Lung (tissue), 11 donors: ENCODE measurements at regions not wholly inside any gene's neighbourhood (a gene's known extent, or its start where the extent isn't known, plus 50 kb on each side); places are given as distances from the start of the nearest gene placed in this dataset.

Source experiments
- ATAC-seq: fragments of 200-7000 bp; cut with Tn5 transposase; one replicate; pipeline ENCODE4 v1.9.1; 2020; ENCODE audit warnings: moderate number of reproducible peaks; ENCODE audit not compliant: insufficient read depth, low FRiP score
- DNase-seq, 3 donors: peaks; one replicate each; pipeline ENCODE4 v3.0.0-alpha.2; 2013 to 2017
- H3K27ac ChIP-seq, 2 donors: one replicate each; pipeline ENCODE4 v1.5.1; 2013; ENCODE audit warnings: mild to moderate bottlenecking in 2 of 2, moderate library complexity in 2 of 2, control low read depth in 1 of 2, inconsistent platforms in 1 of 2, low read depth in 1 of 2, low read length in 1 of 2
- H3K27me3 ChIP-seq, 3 donors: one replicate each; pipeline ENCODE4 v1.5.1; 2013; ENCODE audit warnings: low read length in 2 of 3; ENCODE audit not compliant: control insufficient read depth in 3 of 3, insufficient read depth in 3 of 3
- H3K36me3 ChIP-seq, 4 donors: one replicate each; pipeline ENCODE4 v1.5.1; 2013; ENCODE audit warnings: low read length in 4 of 4, mild to moderate bottlenecking in 1 of 4, moderate library complexity in 1 of 4; ENCODE audit not compliant: control insufficient read depth in 4 of 4, insufficient read depth in 4 of 4
- H3K4me1 ChIP-seq, 5 donors: one replicate each; pipeline ENCODE4 v1.5.1; 2013; ENCODE audit warnings: low read length in 5 of 5, mild to moderate bottlenecking in 2 of 5, moderate library complexity in 1 of 5; ENCODE audit not compliant: control insufficient read depth in 5 of 5, insufficient read depth in 5 of 5
- H3K4me3 ChIP-seq: one replicate; pipeline ENCODE4 v1.5.1; 2013; ENCODE audit warnings: mild to moderate bottlenecking, control low read depth, moderate library complexity
- H3K9ac ChIP-seq, 2 donors: one replicate each; pipeline ENCODE4 v1.5.1; 2013; ENCODE audit warnings: low read length in 2 of 2, control low read depth in 1 of 2; ENCODE audit not compliant: insufficient read depth in 1 of 2
- H3K9me3 ChIP-seq, 4 donors: one replicate each; pipeline ENCODE4 v1.5.1; 2013; ENCODE audit warnings: low read length in 3 of 4, mild to moderate bottlenecking in 1 of 4, moderate library complexity in 1 of 4; ENCODE audit not compliant: control insufficient read depth in 4 of 4, insufficient read depth in 3 of 4
- WGBS, 2 donors: extraction: QIAGEN DNeasy Blood & Tissue Kit; methylation state at CpG; one replicate each; pipeline ENCODE4 v1.1.7; 2013; 5-methylcytosine and 5-hydroxymethylcytosine counted together
- TF ChIP-seq, protein P1 (sequence below): IDR thresholded peaks from 2 replicates; pipeline ENCODE4 v1.5.1; 2012; ENCODE audit warnings: mild to moderate bottlenecking; ENCODE audit errors: control extremely low read depth, extremely low read depth
- donor health status: control.
- donor health status: control.
- donor health status: Bipolar disorder and iron deficiency.
- donor health status: healthy.
- donor health status: DM: yes; HTN: yes; CAD: no.

DNA sequence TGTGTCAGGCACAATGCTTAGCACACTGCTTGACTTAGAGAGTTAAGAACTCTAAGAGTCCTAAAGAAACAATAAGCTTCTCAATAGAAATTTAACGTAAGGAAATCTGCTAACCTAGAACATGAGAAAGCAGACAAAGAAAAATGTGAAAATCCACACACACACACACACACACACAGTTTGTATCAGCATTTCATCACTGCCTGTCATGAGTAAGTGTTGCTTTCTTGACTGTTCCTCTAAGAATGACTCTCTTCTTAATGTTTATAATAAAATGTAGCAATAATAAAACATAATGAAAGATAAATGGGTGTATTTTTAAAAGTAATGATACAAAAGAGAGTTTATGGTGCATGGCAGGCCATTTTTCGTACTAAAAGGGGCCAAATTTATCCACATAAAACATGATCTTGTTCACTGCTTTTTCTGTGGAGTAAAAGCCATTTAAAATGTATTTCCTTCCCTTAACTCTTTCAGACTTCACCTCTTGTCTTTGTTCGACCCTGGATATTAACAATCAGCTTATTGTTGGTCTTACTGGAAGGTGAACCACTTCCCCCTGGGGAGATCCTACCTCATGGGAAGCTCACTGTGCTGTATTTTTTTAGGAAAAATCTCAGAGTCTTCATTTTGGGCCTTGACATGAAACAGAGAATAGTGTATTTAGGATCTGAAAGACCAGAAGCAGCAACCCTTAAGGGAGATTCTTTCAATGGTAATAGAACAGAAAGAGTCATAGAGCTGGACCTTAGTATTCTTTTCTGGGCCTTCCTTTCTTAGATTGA lies 107.3 kb upstream of the ANKRD55 start:
- Histone ChIP-seq H3K36me3 (no peaks in the 10 kb centered on the region), H3K4me1 (peaks cover 0 to 2% (median 0%) of the 10 kb centered on the region in 5 donors), H3K9me3 (peaks cover 0 to 2% (median 0%) of the 10 kb centered on the region in 4 donors), H3K9ac (no peak overlapping the region), H3K27me3 (no peaks in the 10 kb centered on the region), H3K27ac (no peak overlapping the region), H3K4me3 (no peak overlapping the region)
- TF ChIP-seq, protein P1, sequence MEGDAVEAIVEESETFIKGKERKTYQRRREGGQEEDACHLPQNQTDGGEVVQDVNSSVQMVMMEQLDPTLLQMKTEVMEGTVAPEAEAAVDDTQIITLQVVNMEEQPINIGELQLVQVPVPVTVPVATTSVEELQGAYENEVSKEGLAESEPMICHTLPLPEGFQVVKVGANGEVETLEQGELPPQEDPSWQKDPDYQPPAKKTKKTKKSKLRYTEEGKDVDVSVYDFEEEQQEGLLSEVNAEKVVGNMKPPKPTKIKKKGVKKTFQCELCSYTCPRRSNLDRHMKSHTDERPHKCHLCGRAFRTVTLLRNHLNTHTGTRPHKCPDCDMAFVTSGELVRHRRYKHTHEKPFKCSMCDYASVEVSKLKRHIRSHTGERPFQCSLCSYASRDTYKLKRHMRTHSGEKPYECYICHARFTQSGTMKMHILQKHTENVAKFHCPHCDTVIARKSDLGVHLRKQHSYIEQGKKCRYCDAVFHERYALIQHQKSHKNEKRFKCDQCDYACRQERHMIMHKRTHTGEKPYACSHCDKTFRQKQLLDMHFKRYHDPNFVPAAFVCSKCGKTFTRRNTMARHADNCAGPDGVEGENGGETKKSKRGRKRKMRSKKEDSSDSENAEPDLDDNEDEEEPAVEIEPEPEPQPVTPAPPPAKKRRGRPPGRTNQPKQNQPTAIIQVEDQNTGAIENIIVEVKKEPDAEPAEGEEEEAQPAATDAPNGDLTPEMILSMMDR = no peak
- no peak for ATAC-seq
- 81 to 85% methylated on average over 3 of the region's 3 CpGs for WGBS, 2 donors
- no peak for DNase-seq

GRCh38 chr5:56339732-56340131 lies 106.6 kb upstream of the ANKRD55 start:
- Histone ChIP-seq H3K27me3 (no peaks in the 10 kb centered on the region), H3K36me3 (no peaks in the 10 kb centered on the region), H3K9ac (no peak overlapping the region), H3K27ac (no peak overlapping the region), H3K4me1 (peaks cover 0 to 2% (median 0%) of the 10 kb centered on the region in 5 donors), H3K4me3 (no peak overlapping the region), H3K9me3 (peaks cover 0 to 7% (median 3%) of the 10 kb centered on the region in 4 donors)
- no peak for ATAC-seq
- WGBS, 2 donors = 89 to 94% methylated on average over 4 of the region's 4 CpGs
- no peak for DNase-seq
- TF ChIP-seq, protein P1 = no peak

GRCh38 chr5:56337715-56338319 lies 104.7 kb upstream of the ANKRD55 start:
- 85 to 86% methylated on average over 5 of the region's 5 CpGs for WGBS, 2 donors
- DNase-seq (no peak), ATAC-seq (no peak)
- no peaks in the 10 kb centered on the region for H3K27me3 ChIP-seq
- H3K9me3 ChIP-seq = peaks cover 0 to 6% (median 3%) of the 10 kb centered on the region in 4 donors
- no peak overlapping the region for H3K27ac ChIP-seq
- H3K9ac ChIP-seq = no peak overlapping the region
- H3K36me3 ChIP-seq = no peaks in the 10 kb centered on the region
- H3K4me1 ChIP-seq = peaks cover 0 to 1% (median 0%) of the 10 kb centered on the region in 5 donors
- TF ChIP-seq, protein P1 = no peak
- H3K4me3 ChIP-seq = no peak overlapping the region
